Stimulated activated CD4-positive, alpha-beta T cell treated with anti-CD3 and anti-CD28 coated beads, Interleukin-4, amount 100 ng/mL, for 1 hour (primary cell): ENCODE measurements at regions not wholly inside any gene's neighbourhood (a gene's known extent, or its start where the extent isn't known, plus 50 kb on each side); places are given as distances from the start of the nearest gene placed in this dataset.

Experiments used
- DNase-seq: peaks from one replicate; pipeline ENCODE4 v3.0.0-alpha.2; 2020

DNA sequence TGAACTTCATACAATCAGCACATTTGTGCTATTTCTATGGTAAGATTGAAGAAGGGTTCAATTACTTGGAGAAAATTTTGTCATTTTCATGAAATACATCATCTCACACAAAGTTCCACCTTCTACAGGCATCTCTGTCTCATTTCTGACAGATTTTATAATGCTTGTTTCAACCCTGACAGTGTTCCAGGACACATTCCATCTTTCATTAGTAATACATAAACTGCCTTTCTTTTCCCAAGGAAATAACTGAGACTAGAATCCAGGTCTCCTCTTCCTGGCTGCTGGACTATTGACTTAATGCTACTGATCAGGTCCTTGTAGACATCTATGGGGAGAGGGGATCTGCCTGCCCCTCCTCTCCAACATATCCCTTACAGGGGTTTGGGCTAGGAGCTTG lies 70.1 kb upstream of the PLPP4 start:
- no peak for DNase-seq

DNA sequence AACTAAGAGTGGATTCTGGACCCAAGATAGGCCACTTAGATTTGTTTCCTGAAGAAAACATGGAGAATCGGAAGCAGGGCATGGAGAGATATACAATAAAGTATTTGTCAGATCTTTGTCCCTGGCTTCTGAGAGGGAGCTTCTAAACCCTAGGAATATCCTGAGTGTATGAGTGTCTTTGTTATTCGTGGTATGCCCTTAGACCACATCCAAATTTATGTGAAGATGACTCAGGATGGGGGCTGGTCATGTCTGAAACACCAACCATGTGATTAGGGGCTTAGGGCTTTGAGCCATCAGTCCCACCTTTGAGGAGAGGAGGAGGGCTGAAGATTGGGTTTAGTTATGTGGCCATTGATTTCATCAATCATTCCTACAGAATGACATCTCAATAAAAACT lies 69.7 kb upstream of the PLPP4 start:
- no peak for DNase-seq

DNA sequence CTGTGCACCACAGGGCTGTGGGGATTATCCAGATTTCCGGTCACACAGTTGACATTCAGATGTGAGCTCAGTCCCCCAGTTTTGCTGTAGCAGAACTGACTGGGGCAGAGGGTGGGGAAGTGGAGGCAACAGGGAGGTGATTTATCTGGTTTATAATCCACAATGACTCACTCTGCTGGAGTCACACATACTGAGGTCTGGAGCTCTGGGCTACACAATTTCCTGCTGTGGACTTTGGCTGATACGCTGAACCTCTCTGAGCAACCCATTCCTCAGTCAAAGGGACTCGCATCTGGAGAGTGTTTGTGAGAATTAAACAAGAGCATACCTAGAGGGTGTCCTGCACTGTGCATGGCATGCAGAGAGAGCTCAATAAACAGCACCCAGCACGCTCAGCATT lies 64.8 kb upstream of the PLPP4 start:
- DNase-seq: no peak

DNA sequence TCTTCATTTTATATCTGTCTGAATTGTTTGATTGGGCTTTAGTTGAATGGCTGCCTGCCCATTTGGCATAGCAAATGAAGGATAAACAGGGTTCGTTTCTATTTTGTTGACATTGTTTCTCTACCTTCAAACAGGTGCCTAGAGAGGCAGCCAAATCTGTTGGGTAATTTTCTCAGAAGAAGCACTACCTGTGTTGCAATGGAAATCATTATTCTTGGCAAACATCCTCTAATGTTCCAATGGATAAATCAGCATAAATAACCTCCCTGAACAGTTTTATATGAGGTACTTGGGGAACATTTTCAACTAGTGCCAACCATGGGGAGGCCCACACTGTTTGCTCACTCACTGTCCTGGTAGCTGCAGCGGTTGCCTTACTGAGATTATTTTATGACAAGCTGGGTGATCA lies 64.4 kb upstream of the PLPP4 start:
- DNase-seq: no peak

DNA sequence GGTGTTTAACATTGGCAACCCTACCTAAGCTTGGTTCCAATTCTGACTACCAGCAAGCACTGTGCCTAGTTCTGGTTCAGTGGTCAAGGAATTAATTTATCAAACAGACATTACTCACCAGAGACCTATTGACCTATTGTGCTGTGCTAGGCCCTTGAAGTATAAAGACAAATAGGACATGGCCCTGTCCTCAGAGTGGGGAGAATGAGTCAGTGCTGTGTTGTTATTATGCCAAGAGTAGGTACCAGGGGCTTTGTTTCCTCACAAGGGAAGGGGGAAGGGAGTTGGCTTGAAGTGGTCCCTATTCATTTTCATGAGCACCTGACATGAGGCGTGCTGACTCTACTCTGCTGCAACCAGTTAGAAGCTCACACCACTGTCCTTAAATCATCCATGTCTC lies 62.6 kb upstream of the PLPP4 start:
- DNase-seq: no peak

DNA sequence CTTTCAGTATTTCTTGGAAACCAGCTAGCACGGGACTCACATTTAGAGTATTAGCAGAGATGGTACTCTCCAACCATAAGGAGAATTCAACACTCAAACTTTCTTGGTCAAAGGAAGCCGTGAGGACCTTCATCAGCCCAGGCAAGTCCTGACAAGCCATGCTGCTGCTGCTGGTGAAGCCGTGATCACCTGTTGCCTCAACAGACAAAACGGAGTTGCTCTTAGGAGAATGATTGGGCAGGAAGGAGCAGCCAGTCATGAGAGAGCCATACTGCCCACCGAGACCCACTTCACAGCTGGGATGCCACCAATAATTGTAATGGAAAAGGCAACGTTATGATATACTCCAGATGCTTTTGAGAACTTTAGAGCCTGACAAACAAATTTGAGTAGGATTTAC lies 60.8 kb upstream of the PLPP4 start:
- DNase-seq: no peak

DNA sequence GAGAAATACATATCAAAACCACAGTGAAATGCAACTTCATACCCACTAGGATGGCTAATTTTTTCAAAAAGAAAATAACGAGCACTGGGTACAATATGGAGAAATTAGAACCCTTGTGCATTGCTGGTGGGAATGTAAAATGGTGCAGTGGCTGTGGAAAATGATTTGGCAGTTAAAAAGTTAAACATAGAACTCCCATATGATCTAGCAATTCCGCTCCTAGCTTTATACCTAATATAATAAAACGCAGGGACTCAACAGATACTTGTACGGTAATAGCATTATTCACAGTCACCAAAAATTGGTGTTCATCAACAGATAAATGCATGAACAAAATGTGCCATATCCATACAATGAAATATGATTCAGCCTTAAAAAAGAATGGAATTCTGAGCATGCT lies 58.8 kb upstream of the PLPP4 start:
- no peak for DNase-seq

DNA sequence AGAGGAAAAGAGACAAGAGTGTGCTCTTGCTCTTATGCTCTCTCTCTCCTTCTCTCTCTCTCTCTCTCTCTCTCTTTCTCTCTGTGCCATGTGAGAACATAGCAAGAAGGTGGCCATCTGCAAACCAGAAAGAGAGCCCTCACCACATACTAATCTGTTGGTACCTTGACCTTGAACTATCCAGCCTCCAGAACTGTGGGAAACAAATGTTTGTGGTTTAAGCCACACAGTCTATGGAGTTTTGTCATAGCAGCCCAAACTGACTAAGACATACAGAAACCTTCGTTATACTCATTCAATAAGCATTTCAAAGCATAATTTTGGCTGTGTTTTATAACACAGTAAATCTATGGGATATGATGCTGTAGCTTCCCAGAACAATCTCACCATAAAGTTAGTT lies 56.4 kb upstream of the PLPP4 start:
- DNase-seq: no peak

DNA sequence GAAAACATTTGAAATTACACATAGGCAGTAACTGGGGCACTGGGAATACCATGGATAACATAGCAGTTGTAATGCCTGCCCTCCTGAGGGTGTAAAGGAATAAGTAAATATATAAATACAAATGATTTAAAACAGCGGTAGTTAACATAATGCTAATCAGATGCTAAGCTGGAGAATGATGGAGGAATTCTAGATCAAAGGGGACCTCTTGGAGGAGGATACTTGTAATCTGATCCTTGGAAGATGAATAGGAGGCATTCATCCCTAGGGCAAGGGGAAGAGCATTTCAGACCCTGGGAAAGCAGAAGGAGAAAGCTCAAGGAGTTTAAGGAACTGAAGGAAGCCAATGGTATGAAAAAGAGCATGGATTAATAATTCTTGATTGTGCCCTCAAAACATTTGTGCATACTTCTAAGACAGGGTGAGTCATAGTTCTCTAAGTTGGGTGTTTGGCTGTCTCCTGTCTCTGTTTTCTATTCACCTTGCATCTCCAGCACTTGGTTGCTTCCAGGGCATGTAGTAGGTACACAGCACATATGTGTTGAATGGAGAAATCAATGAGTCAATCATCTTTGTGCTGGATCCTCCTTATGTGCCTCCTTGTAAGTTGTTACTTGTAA lies 54.8 kb upstream of the PLPP4 start:
- no peak for DNase-seq

DNA sequence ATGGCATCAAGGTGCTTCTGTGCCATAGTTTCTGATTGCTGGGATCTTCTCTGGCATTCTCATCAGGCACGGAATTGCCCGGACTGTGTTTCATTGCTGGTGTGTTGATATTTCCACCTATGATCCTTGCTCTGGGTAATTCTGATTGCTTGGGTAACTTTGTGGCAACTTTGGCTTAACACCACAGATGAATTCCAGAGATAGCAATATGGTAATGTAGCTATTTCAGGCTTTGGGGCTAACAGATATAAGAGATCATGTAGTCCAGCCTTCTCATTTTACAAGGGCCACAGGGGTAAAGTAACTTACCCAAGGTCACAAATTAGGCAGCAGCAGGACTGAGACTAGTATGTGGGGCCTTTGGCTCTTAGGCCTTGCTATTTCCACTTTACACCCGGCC lies 53.9 kb upstream of the PLPP4 start:
- DNase-seq: no peak

DNA sequence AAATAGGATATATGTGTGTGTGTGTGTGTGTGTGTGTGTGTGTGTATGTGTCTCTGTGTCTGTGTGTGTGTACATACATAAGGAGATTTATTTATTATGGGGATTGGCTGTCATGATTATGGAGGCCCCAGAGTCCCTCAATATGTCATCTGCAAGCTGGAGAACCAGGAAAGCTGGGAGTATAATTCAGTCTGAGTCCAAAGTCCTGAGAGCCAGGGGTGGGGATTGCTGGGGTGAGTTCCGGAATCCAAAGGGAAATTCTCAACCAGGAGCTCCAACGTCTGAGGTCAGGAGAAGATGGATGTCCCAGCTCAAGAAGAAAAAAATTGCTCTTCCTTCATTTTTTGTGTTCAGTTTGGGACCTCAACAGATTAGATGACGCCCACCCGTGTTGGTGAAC lies 50.7 kb upstream of the PLPP4 start:
- DNase-seq: no peak
